Activated CD4-positive, alpha-beta T cell treated with anti-CD3 and anti-CD28 coated beads, Interleukin-2, amount 50 U/mL, for 24 hours (primary cell): ENCODE measurements at regions not wholly inside any gene's neighbourhood (a gene's known extent, or its start where the extent isn't known, plus 50 kb on each side); places are given as distances from the start of the nearest gene placed in this dataset.
A peak's percentile ranks its signal among the peaks of the same experiment; 100 is the strongest.

Source experiments
- DNase-seq, 2 donors: peaks; one replicate each; pipeline ENCODE4 v3.0.0-alpha.2; 2020; ENCODE audit warnings: low read depth in 1 of 2, low spot score in 1 of 2

DNA sequence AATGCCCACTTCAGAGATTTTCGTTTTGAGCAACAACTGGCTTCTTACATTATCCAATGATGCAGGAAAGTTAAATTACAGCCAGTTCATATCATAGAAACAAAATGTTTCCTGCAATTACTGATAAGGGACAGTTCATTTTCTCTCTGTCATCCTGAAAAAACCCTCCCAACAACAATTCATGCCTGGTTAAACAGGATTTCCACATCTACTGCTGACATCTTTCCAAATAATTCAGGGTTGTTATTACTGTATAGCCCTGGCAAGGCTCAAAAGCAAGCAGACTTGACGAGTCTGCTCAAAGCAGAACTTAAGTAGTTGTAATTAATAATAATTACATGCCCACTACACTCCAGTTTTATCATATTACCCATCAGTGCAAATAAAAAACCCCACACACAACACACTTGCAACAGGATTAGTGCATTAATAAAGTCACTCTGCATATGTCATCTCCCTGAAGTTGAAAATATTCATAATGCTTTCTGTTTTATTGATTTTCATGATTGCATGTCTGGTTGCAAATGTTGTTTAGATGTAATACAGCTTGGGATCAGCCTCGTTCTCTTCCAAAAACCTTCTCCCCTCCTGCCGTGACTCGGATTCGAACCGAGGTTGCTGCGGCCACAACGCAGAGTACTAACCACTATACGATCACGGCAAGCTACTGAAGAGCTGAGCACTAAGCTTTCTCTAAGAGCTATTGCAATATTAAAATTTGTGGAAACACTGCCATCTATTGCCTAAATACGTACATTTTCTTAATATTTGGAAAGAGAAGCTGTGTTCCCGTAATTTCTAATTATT is 119.6 kb upstream of the NFIB start:
- DNase-seq = no peak

DNA sequence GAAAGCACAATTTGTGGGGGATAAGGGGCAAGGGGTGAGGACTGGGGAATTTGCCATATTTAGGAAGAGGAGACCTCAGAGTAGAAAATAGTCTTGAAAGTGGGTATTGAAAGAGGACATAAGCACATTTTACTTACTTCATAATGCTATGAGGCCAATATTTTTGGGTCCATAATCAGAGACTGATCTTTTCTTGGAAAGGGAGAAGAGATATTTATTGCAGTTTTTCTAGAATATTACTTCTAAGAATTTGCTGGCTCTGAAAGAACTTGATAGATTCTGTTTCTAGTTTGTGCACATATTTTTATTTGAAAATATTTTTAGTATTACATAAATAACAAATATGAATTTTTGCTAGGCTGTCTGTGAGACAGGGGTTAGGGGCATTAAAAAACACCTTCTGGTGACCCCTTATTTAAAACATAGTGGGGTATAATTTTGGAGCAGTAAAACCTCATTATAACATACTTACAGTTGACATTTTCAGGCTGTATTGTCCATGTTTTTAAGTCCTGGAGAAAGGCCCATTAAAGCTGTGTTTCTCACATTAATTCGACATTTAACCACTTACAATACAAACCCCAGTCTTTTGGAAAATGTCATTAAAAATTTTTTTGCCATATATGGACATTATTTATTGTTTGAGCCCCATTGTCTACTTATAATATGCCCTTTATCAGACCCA is 118.9 kb upstream of the NFIB start:
- no peak for DNase-seq

DNA sequence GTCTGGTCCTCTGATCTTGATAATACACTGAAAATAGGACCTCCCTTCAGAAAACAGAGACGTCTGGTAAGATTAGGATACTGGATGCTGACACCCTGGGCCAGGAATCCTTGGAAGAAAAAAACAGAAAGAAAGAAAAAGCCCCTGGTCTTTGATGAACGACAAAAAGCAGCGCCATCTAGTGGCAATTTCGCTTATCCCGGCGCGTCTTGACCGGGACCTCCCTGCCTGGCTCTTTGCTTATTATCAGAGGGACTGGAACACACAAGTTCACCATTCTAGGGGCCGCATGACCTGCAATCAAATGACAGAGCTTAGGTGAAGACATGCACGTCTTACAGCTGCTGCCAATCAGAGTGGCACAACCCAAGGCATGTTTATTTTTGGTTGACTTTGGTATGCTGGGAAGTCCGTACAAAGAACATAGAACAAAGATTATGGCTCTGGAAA is 114.9 kb upstream of the NFIB start:
- peak; percentile 3 to 15 for DNase-seq

DNA sequence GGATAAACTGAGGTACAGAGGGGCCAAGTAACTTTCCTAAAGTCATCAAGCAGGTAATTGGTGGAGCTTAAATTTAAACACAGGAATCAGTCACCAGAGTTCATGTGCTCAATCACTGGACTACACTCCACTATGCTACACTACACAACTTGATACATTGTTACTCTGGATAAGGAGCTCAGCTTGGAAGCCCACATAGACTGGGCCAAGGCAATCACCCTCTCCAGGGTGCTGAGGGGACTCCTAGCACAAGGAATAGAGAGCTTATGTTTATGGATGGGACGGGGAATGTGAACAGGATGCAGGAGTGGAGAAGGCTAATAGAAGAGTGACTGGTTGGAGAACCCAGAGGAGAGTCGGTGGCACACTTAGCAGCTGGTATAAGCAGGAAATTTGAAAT is 113.5 kb upstream of the NFIB start:
- DNase-seq = no peak

DNA sequence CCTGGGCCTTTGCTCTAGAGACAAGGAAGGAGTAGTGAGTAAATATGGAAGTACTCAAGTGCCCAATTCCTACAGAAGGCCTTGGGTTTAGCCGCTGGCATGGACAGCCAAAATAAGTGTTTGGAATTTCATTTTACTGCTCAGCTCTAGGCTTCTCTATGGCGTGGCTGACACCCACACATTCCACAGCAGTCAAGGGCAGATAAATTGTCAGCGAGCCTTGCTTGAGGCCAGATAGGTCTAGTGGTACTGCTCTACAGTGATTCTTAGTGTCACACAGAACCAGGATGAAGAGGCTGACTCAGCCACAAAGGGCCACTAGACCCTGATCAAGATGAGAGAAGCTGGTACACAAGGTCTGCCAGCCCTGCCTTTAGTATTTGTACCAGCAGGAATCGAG is 111.0 kb upstream of the NFIB start:
- no peak for DNase-seq

DNA sequence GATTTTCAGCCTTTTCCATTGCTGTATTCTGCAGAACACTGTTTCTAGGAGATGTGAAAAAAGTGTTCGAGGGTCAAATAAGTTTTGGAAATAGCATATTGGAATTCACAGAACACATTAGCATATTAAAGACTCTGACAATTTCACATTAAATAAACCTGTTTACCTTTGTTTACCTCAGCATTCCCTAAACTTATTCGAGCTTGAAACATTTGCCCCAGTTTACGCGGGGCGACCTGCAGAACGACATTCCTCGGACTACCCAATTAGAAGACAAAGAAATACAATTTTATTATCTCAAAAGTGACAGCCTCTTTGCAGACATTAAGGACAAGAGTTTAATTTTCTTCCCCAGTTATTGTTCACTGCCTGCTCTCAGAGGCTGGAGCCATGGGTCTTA is 110.3 kb upstream of the NFIB start:
- DNase-seq = no peak

DNA sequence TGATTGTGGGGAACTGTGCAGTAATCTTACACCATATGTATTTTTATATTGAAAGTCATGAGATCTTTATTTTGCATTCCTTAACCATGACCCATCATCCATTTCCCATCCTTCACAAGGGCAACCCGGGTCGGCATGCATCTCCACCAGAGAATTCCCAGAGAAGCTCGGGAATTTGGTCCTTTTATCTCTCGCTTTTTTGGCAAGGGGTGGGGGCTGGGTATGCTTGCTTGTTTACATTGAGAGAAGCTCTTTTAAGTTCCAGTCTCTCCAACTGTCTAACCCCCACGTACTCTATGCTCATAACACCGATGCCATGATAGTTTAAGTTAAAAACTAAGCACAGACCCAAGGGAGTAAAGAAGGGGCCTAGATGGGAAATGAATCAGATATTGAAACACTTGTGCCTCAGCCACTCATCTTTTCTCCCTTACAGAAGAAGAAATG is 109.9 kb upstream of the NFIB start:
- DNase-seq = no peak

DNA sequence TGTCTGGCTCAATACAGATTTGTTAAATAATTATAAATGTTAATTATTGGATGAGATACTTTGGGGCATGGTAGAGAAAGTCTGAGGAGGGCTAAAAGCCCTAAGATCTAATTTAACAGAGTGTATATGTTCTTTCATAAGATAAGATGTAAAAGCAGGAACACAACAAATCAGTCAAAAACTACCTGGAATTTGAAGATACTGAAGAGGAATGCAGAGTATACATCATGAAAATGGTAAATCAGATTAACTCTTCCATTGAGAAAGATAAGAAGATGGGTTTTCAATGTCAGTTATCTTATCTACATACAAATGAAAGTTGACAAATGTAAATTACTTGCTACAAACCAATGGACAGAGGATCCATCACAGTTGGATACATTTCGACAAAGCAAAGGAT is 107.3 kb upstream of the NFIB start:
- no peak for DNase-seq

DNA sequence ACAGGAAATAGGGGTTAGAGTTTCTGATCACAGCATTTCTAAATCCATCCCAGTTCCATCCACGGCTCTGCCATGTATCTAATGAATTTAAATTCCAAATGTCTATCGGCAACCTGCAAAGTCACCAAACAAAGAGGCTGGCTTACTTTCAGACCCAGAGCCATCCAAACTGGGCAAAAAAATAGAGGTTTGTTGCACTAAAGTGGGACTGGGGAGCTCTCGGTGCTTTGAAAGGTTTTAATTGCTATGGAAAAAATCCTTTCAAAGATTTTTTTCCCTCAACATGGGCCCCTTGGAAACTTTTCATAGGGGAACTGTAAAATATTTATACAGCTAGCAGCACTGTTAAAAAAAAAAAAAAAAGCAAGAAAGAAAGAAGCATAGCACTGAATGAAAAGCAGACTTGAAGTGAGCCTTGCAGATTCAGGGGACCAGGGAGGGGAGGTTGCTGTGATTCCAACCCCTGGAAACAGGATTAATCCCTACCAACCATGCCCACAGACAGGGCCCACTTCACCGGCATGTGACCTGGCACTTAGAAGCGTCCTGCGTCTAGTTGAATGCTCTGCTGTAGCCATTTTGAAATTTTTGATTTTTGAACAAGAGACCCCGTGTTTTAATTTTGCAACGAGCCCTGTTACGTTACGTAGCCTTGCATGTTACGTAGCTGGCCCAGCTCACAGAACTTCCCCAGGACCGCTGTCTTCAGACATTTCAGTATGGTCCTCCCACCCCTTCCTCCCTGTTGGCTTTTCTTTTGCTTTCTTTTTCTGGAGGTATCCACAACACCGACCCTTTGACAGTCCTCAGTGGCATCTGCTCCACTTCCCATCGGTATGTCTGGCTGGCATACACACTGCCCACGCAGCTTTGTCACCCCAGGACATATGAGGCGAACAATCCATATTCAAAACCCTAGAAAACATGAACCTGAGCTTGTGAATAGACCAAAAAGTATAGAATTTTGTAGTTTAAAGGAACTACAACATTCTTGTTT is 105.3 kb upstream of the NFIB start:
- DNase-seq = no peak

DNA sequence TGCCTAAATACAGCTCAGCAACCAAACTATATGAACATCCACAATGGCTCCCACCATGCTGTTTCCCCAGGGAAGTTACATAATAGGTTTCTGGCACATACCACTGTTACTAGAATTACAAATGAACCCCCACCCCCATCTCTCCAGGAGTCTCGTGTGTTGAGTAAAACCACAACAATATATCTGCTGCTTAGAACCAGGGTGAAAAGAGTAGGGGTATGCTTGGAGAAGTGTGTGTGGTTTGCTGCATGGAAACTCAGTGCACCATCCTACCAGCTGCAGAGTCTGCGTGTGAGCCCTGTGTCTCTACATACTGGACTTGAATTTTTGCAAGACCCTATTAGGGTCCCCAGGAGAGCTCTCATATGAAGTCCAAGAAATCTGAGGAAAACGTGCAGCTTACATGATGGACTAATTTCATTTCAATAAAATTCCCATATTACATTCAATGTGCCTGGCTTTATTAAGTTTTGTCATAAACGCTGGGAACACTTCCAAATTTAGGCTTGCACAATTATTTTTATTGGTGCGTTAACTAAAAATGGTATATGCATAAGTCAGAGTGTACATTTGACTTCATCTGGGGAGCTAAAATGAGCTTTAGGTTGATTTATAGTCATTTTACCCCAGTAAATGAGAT is 104.5 kb upstream of the NFIB start:
- no peak for DNase-seq

DNA sequence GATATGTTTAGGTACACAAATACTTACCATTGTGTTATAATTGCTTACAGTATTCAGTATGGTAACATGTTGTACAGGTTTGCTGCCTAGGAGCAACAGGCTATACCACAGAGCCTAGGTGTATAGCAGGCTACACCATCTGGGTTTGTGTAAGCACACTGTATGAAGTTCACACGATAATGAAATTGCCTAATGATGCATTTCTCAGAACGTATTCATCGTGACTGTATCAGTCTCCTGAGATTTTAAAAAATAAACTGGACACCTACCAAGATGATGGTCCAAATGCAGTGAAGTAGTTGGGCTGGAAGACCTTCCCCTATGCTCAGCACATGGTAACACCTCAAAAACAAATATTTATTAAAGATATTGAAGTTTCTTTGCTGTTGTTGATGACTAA is 103.3 kb upstream of the NFIB start:
- DNase-seq = no peak

DNA sequence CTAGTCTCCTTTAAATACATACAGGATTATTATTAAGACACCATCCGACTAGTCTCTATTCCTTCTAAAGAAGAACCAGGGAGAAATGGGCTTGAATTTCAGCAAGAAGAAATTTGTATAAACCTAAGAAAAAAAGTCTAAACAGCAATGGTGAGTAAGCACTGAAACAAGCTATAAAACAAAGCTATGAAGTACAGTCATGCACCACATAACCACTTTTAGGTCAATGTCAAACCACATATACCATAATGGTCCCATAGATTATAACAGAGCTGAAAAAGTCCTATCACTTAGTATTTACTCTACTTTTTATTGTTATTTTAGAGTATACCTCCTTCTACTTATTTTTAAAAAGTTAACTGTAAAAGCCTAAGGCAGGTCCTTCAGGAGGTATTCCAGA is 102.0 kb upstream of the NFIB start:
- no peak for DNase-seq

DNA sequence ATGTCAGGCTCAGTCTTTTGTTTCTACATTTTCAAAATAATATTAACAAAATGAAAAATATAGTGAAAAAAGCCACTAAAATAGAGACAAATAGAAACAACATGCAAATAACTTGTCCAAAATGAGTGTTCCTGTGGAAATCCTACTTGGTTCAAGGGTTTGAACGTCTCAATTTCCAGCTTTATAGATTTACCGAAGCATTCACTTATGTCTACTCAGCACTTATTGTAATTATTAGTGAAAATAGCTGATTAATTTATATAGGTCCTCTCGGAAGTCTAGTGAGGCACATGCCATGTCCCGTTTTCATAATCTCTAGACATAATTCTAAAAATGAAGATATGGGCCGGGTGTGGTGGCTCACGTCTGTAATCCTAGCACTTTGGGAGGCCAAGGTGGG is 99.9 kb upstream of the NFIB start:
- no peak for DNase-seq

DNA sequence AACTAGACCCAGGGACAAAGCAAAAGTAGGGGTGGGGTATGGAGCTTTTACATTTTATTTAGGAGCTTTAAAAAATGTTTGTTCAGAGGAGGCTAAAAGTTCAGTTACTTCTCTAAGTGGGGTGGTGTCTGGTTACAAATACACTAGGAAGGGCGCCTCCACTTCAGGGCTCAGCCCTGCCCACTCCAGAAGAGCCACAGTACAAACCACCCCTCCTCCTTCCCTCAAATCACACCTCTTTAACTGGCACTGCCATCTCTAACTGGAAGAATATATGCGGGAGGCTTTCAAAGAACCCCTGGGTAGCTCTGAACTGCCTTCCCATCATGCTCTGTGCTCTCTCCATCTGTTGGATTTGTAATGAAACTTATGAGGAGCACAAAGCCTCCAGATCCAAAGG is 98.8 kb upstream of the NFIB start:
- DNase-seq = no peak

DNA sequence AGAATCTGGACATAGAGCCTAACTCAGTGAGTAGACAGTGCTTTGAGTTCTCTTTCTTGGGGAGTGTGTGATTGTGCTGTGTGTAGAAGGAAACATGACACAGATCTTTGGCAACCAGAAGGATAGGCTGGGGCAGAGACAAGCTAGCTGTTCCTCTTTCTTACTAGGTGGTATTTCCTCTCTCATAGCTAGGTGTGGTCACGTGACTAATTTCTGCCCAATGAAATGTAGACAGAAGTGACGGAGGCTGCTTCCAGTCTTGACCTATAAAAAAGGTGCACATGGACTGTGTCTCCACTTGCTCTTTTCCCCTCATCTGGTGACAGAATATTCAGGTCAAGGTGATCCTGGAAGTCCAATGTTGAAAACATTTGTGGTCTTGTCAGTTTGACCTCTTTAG is 92.5 kb upstream of the NFIB start:
- no peak for DNase-seq

DNA sequence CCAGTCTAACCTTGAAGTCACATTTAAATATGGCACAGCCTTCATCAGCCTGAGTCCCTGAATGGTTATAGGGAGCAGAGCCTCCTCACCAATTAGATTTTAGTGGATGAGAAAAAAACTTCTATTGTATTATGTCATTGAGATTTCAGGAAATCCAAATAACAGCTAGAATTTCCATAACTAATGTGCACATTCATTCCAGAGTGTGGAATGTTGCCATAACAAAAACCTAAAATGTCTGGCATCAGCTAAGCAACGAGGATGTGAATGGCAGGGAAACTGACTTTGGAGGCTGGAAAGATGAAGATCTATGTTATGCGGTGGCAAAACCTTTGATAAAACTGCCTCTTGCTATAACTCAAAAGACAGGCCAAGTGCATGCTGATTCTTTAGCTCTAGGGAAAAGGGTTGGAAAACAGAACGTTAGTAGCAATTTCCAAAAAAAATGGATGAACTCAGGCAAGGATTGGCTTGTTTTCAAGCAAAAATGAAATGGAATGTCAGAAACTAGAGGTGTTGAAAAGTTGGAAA is 91.3 kb upstream of the NFIB start:
- no peak for DNase-seq

DNA sequence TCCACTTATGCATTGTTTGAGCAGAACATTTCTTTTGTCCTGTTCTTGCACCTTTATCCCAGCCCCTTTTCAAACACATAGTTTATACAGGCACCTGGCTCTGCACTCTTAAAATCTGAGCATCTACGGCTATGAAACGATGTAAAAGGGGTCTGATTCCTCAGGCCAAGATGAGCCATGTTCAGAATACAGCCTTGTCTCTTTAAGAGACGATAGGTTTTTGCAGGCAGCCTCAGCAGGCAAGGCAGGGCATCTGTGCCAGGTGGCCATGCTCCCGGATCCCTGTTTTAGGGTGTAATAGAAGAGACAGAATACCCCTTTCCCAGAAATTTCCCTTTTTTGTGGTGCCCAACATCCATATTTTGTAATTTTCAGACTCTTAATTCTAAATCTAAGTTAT is 89.1 kb upstream of the NFIB start:
- DNase-seq = no peak

DNA sequence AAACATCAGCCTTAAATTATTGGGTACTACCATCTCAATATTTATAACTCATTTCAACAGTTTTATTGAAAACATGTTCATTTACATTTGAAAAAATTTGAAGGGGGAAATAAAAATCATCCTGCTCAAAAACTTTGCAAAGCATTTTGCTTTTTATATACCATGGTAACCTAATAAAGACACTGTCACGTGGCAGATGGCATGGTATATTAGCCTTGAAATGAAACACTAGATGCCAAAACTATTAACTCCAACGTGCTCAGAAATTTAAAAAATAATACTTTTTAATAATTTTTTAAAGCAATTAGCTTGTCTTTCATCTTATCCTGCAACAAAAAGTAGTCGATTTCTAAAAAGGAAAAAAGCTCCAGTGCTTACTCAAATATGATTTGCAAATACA is 88.6 kb upstream of the NFIB start:
- DNase-seq = no peak

DNA sequence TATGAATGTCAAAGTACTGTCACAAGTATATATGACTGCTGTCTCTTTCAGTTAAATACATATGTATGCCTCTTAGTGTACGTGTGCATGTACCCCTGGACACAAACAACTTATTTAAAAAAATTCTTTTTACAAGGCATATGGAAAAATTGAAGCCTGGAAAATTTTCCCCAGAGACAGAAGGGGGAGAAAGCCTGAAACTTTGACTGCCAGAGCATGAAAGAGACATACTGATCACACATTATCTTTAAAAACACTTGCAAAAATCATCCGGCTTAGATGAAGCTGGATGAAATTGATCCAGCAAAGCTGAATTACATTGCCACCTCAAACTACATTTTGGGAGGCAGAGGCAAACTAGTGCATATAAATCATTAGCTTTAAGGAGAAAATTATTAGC is 88.0 kb upstream of the NFIB start:
- no peak for DNase-seq

DNA sequence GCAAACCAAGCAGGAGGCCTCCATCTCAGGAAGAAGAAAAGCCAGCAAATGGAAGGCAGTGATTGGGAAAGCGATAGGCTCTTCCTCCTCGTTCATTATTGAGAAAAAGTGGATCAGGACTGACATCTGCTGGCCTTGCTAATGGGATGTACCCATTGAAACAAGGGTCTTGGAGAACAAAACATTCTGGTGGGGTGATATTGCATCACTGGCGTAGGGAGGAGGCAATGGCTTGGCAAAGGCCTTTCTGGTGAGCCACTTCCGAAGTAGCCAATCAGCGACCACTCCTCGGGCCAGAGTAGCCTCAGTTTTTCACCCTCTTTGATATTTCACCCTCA is 86.7 kb upstream of the NFIB start:
- no peak for DNase-seq
